Neural progenitor cell (in vitro differentiated cells): ENCODE measurements at regions not wholly inside any gene's neighbourhood (a gene's known extent, or its start where the extent isn't known, plus 50 kb on each side); places are given as distances from the start of the nearest gene placed in this dataset.

ENCODE experiments used
- CTCF ChIP-seq: fragments of 200-600 bp; sonication (generic); IDR thresholded peaks from 2 replicates; pipeline ENCODE4 v1.5.1; 2017; ENCODE audit warnings: antibody characterized with exemption, mild to moderate bottlenecking
- EZH2 ChIP-seq: fragments of 200-600 bp; sonication (generic); IDR thresholded peaks from 2 replicates; pipeline ENCODE4 v1.6.1; 2017; ENCODE audit warnings: antibody characterized with exemption, mild to moderate bottlenecking, moderate library complexity
- EZH2phosphoT487 ChIP-seq: fragments of 200-600 bp; sonication (generic); IDR thresholded peaks from 2 replicates; pipeline ENCODE4 v1.6.1; 2017; ENCODE audit warnings: antibody characterized with exemption

GRCh38 chr10:84074521-84074920, 64.8 kb upstream of the GHITM start:
- TF ChIP-seq CTCF: no peak
- TF ChIP-seq EZH2: no peak
- no peak for TF ChIP-seq EZH2phosphoT487
